Mesothelial cell of epicardium (in vitro differentiated cells): ENCODE measurements at regions not wholly inside any gene's neighbourhood (a gene's known extent, or its start where the extent isn't known, plus 50 kb on each side); places are given as distances from the start of the nearest gene placed in this dataset.
A peak's percentile ranks its signal among the peaks of the same experiment; 100 is the strongest.

ENCODE experiments used
- DNase-seq, 2 experiments: peaks; one replicate each; pipeline ENCODE4 v3.0.0; 2021; ENCODE audit warnings: low spot score in 2 of 2; ENCODE audit not compliant: unreplicated experiment in 2 of 2
- H3K27ac Mint-ChIP-seq: 2 replicates; pipeline ENCODE4 v1.8.0; 2021; ENCODE audit warnings: mixed read lengths
- H3K27me3 Mint-ChIP-seq: 2 replicates; pipeline ENCODE4 v1.8.0; 2021; ENCODE audit warnings: low read depth, mixed read lengths
- H3K36me3 Mint-ChIP-seq: 2 replicates; pipeline ENCODE4 v1.8.0; 2021; ENCODE audit warnings: mixed read lengths
- H3K4me1 Mint-ChIP-seq: 2 replicates; pipeline ENCODE4 v1.8.0; 2021; ENCODE audit warnings: mixed read lengths
- H3K4me3 Mint-ChIP-seq: 2 replicates; pipeline ENCODE4 v1.8.0; 2021; ENCODE audit warnings: mild to moderate bottlenecking, moderate library complexity, mixed read lengths
- H3K9me3 Mint-ChIP-seq: 2 replicates; pipeline ENCODE4 v1.8.0; 2021; ENCODE audit warnings: mixed read lengths
- CTCF ChIP-seq: fragments of 200-600 bp; sonication (generic); IDR thresholded peaks from one replicate; pipeline ENCODE4 v1.5.0; 2021; ENCODE audit warnings: antibody characterized with exemption; ENCODE audit not compliant: unreplicated experiment

DNA sequence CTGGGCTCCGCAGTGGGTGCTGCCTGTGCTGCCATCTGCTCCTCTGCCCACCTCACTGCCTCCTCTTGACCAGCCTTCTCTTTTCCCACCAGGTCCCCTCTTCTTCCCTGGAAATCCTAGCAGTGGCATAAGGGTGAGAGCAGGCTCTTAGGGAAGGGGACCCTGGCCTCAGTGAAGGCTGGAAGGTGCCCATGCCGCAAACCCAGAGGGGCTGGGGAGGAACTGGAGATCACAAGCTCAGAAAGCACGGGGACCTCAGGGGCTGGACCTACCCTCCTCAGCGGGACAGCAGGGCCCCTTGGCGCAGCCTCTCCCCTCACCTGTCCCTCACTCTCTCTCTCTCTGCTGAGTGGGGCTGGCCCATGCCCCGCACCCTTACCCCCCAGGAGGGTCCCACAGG, 144.4 kb upstream of the IRX2 start:
- Mint-ChIP-seq H3K36me3 (no peaks in the 10 kb centered on the region), H3K4me3 (no peak overlapping the region), H3K27me3 (peaks cover 2% of the 10 kb centered on the region), H3K27ac (no peak overlapping the region), H3K4me1 (peaks cover 20% of the 10 kb centered on the region), H3K9me3 (no peaks in the 10 kb centered on the region)
- peak in 1 of 2 experiments; percentile 33 for DNase-seq
- no peak for TF ChIP-seq CTCF

- H3K27ac Mint-ChIP-seq: no peak overlapping the region
- H3K9me3 Mint-ChIP-seq: peaks cover 3% of the 10 kb centered on the region
- no peak for TF ChIP-seq CTCF
- peak in 1 of 2 experiments; percentile 34 for DNase-seq
- peaks cover 2% of the 10 kb centered on the region for H3K27me3 Mint-ChIP-seq
- H3K4me3 Mint-ChIP-seq: no peak overlapping the region
- H3K4me1 Mint-ChIP-seq: peaks cover 20% of the 10 kb centered on the region
- H3K36me3 Mint-ChIP-seq: no peaks in the 10 kb centered on the region
Measured at GRCh38 chr5:2895196-2895595, 143.7 kb upstream of the IRX2 start.

GRCh38 chr5:2894736-2895135, 143.3 kb upstream of the IRX2 start:
- no peak for DNase-seq
- H3K27me3 Mint-ChIP-seq: peaks cover 2% of the 10 kb centered on the region
- TF ChIP-seq CTCF: no peak
- peaks cover 3% of the 10 kb centered on the region for H3K9me3 Mint-ChIP-seq
- no peak overlapping the region for H3K27ac Mint-ChIP-seq
- H3K4me3 Mint-ChIP-seq: peak overlapping the region; percentile 28
- H3K4me1 Mint-ChIP-seq: peaks cover 20% of the 10 kb centered on the region
- no peaks in the 10 kb centered on the region for H3K36me3 Mint-ChIP-seq

- H3K9me3 Mint-ChIP-seq: peaks cover 3% of the 10 kb centered on the region
- peaks cover 20% of the 10 kb centered on the region for H3K4me1 Mint-ChIP-seq
- DNase-seq: no peak
- TF ChIP-seq CTCF: no peak
- H3K27ac Mint-ChIP-seq: no peak overlapping the region
- H3K4me3 Mint-ChIP-seq: no peak overlapping the region
- peaks cover 2% of the 10 kb centered on the region for H3K27me3 Mint-ChIP-seq
- no peaks in the 10 kb centered on the region for H3K36me3 Mint-ChIP-seq
Measured at GRCh38 chr5:2894316-2894715, 142.8 kb upstream of the IRX2 start.

DNA sequence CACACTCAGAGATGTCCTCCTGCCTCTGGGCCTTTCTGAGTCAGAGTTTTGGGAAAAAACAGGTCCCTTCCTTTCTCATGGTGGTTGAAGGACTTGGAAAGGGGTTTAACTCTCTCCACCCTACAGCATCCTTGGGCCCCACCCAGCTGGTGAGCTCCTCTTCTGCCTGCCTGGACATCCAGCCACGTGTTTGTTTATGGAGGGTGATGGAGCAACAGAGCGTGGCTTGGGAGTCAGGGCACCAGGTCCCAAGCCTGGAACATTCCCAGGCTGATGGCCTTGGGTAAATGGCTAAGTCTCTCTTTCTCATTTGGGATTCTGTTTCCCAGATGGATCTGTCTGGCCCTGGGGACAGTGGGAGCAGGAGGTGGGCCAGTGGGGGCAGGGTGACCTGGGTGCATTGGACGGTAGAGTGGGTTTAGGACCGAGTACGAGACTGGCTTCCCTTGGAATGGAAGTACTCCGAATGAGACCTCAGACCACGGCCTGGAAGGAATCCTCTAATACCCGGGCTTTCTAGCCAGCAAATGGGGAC, 141.1 kb upstream of the IRX2 start:
- TF ChIP-seq CTCF: no peak
- Mint-ChIP-seq H3K36me3 (no peaks in the 10 kb centered on the region), H3K27ac (no peak overlapping the region), H3K27me3 (peaks cover 2% of the 10 kb centered on the region), H3K9me3 (peaks cover 3% of the 10 kb centered on the region), H3K4me1 (peaks cover 20% of the 10 kb centered on the region), H3K4me3 (no peak overlapping the region)
- DNase-seq: no peak

DNA sequence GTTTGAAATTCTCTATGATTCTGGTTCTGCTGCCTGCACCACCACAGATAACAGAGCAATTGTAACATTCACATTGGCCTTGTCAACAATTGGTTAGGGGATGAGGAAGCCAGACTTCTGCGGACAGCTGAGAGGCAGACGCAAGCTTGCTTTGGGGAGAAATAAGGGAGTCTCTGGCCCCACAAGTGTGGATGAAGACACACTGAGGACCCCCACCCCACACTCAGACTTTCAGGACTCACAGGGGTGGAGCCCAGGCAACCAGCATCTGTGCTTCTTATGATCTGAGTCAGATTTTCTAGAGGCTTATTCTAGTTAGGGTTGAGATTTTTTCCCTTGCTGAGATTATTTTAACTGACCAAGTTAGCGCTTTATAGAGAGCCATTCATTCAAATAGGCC, 140.3 kb upstream of the IRX2 start:
- Mint-ChIP-seq H3K4me1 (peaks cover 23% of the 10 kb centered on the region), H3K27me3 (peaks cover 2% of the 10 kb centered on the region), H3K9me3 (peaks cover 3% of the 10 kb centered on the region), H3K36me3 (no peaks in the 10 kb centered on the region), H3K4me3 (no peak overlapping the region), H3K27ac (no peak overlapping the region)
- DNase-seq: no peak
- no peak for TF ChIP-seq CTCF
